Renal cortical epithelial cell (primary cell): ENCODE measurements at regions not wholly inside any gene's neighbourhood (a gene's known extent, or its start where the extent isn't known, plus 50 kb on each side); places are given as distances from the start of the nearest gene placed in this dataset.
"Not testable (repeated sequence)": the region's sequence is repeated elsewhere in the genome, so short reads cannot be mapped to it uniquely, and the experiment has no call there.

Experiments used
- DNase-seq: peaks from one replicate; pipeline ENCODE4 v3.0.0-alpha.2; 2011; ENCODE audit warnings: low read depth

GRCh38 chr7:156036153-156036552, 223.9 kb upstream of the SHH start:
- peak; percentile 25 for DNase-seq

DNA sequence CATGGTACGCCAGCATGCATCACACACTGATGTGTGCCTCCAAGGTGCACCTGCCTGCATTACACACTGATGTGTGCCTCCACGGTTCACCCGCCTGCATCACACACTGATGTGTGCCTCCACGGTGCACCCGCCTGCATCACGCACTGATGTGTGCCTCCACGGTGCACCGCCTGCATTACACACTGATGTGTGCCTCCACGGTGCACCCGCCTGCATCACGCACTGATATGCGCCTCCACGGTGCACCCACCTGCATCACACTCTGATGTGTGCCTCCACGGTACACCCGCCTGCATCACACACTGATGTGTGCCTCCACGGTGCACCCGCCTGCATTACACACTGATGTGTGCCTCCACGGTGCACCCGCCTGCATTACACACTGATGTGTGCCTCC, 223.1 kb upstream of the SHH start:
- not testable (repeated sequence) for DNase-seq

GRCh38 chr7:156034397-156034796, 222.1 kb upstream of the SHH start:
- peak; percentile 56 for DNase-seq

DNA sequence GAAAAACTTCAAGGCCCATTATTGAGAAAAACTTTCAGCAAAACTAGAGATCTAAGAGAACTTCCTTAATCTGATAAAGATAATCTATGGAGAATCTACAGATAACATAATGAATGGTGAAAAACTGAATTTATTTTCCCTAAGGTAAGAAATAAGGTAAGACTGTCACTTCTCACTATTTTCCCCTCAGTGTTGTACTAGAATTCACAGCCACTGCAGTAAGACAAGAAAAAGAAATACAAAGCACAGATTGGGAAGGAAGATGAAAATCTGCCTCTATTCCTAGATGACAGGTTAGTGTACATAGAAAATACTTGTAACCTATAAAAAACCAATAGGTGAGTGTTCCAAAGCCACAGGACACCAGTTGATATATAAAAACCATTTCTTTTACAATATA, 220.7 kb upstream of the SHH start:
- DNase-seq: no peak

GRCh38 chr7:156031679-156032478, 219.6 kb upstream of the SHH start:
- no peak for DNase-seq

GRCh38 chr7:156029460-156030007, 217.3 kb upstream of the SHH start:
- no peak for DNase-seq

DNA sequence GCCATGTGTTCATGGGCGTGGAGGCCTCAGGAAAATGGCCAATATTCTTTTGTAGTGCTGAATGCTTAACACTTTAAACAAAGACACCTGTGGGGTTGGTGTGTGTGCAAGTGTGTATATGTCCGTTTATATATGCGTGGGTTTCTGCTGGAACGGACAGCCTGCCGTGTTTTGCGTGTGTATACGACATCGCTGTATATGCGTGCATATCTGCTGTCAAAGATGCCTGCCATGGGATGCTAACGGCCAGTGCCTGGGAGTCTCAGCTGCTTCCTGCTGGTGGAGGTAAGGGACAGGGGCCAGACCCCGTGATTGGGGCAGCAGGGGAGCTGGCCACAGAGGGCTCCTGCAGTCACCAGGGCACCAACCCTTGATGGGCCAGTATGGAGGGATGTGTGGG, 216.3 kb upstream of the SHH start:
- DNase-seq: no peak

- no peak for DNase-seq
These were observed 215.6 kb upstream of the SHH start for GRCh38 chr7:156027821-156028220.

DNA sequence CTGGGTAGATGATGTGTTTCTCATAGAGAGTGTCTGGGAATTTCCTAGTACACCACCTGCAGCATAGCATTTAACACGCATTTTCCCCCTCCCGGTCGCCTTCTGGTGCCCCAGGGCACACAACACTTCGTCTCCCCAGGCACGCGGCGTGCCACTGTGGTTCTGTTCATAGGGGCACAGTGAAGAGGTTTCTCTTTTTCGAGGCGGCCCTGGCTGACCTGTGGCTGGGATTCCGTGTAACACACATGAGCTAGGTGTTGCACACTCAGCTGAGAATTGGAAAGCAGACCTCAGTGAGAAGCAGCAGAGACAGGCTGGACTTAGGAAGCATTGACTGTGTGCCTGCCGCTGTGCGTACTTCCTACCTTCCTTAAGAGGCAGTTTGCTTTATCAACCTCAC, 214.3 kb upstream of the SHH start:
- DNase-seq: no peak

GRCh38 chr7:156026076-156026600, 213.9 kb upstream of the SHH start:
- no peak for DNase-seq

GRCh38 chr7:156025675-156026074, 213.4 kb upstream of the SHH start:
- no peak for DNase-seq

- DNase-seq: no peak
These were observed 211.9 kb upstream of the SHH start for GRCh38 chr7:156024201-156024600.

DNA sequence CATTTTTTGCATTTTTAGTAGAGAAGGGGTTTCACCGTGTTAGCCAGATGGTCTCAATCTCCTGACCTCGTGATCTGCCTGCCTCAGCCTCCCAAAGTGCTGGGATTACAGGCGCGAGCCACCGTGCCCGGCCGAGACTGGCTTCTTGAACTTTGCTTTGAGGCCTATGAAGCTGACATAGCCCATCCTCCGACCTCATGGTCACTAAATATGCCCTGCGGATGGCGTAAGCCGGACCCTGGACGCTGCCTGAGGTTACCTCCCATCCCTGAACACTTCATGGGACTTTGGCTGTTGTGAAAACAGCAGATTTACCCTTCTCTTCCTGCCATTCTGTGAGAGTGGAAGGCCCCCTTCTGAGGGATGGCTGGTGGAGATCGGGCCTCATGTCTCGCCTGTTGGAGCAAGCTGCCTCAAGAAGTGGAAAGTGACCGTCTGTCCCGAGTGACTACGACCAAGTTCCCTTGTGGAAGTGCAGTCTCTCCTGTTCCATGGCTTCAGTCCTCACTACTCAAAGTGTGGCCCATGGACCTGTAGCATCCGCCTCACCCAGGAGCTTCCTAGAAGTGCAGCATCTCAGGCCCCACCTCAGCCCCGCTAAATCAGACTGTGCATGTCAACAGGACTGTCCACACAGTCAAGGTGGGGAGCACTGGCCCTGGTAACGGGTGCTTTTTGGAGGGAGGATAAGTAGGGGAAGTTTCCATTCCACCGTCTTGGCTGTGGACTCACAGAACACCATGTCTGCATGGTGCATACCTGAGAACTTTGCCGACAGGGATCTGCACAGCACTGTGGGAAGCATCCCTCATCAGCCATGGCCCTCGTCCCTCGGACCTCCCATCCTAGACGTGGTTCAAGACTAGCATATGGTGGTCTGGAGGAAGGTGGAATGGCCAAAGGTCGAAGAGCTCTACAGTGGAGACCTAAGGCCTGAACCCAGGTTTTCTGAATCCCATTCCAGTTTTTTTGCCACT, 210.5 kb upstream of the SHH start:
- DNase-seq: no peak

- DNase-seq: peak; percentile 63
These were observed 209.2 kb upstream of the SHH start for GRCh38 chr7:156021471-156021870.

DNA sequence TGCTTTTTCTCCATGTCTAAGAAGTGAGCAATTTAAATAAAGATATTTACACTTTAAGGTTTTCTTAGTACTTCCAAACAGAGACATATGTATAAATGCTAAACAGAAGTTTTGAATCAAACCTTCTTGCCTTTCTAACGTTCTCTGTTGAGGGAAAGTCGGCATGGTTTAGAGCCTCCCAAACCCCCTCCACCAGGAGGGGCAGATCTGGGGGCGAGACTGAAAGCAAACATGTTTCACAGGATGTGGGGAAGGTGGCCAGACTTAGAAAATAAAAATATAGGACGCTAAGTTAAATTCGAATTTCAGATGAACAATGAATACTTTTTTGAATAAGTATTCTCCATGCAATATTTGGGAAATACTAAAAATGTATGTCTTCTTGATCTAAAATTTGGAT, 208.3 kb upstream of the SHH start:
- no peak for DNase-seq

DNA sequence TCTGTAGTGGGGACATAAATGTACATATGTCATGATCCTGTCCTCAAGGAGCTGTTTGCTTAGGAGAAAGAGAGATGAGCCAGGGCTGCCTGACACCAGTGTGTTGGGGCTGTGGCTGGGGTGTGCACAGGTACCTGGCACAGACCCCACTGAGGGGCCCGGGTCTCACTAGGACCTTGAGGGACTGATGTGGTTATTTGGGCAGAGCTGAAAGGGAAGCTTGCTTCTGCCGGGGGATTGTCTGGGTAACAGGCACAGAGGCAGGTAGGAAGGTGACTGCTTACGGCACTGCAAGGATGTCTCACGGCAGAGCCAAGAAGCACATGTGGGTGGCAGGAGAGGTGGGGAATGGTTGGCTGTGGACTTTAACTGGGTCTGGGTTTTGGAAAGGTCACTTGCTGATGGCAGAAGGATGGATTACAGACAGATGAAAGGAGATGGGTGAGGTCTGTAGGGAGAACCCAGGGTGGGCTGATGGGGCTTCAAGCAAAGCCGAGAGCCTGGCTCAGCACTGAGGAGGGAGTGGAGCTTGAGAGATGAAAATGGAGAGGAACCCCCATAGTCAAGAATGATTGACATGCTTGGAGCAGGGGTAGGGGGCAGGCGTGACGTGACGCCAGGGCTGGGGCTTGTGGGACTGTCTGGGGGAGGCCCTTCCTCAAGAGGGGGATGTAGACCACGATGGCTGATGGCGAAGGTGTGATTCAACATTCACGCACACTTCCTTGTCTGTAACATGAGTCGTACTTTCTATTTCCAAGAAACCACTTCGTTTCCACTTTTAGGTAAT, 207.7 kb upstream of the SHH start:
- DNase-seq: no peak

- no peak for DNase-seq
These were observed 207.0 kb upstream of the SHH start for GRCh38 chr7:156019308-156019707.

- no peak for DNase-seq
These were observed 205.8 kb upstream of the SHH start for GRCh38 chr7:156017916-156018700.

DNA sequence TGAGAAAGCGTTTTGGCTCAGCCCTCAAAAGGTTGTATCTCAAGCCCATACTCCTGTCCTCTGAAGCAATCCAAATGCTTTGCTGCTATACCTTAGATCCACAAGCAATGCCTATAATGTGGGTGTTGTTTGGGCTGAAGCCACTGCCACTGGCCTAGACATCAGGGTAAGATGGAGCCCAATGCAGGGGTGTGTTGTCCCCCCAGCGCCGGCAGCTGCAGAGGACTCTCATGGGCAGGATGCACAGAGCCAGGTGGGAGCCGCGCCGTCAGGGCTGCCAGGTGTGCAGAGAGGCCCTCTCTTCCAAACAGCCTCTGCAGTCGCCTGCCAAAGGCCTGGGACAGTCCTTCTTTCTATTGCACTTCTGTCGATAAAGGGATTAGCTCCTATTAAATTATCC, 205.2 kb upstream of the SHH start:
- DNase-seq: no peak

DNA sequence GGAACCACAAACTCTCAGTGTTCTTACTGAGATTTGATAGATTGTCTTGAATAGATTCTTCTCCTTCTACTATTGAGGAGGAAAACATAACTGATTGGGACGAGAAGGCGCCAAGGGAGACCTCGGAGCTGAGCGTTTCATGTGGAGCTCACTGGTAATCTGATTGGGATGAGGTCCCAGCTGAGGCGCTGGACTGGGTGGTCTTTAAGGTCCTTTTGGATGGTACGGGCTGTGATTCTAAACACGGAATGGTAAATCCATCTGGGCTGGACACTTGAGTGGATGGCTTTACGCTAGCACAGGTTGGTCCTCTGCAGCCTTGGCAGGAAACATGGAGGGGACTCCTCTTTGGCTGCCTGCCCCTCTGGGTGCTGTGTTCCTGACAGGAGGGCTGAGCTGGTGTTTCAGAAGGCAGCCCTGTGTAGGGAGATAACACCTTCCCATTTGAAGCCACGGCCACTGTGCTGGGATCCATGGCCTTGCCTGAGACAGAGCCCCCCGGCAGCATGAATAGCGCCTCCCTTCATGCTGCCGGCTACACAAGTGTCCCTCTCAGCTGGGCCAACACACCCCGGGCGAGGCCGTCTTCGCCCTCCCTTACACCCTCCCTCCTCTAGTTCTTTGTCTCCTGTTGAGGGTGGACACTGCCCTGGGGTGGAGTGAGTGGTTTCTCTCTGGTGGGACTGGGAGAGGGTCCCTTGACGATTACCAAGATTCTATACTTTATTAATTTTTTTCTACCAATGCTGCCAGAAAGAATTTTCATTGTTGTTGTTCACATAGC, 203.2 kb upstream of the SHH start:
- DNase-seq: no peak
